Muscle layer of colon (tissue), 2 donors: ENCODE measurements at regions not wholly inside any gene's neighbourhood (a gene's known extent, or its start where the extent isn't known, plus 50 kb on each side); places are given as distances from the start of the nearest gene placed in this dataset.

Source experiments
- H3K27ac ChIP-seq: one replicate; pipeline ENCODE4 v1.7.0; 2013; ENCODE audit warnings: low read depth, mild to moderate bottlenecking, low read length, moderate library complexity
- H3K27me3 ChIP-seq, 2 donors: one replicate each; pipeline ENCODE4 v1.7.0; 2013; ENCODE audit warnings: low read length in 2 of 2, mild to moderate bottlenecking in 2 of 2; ENCODE audit not compliant: insufficient read depth in 2 of 2, control insufficient read depth in 1 of 2
- H3K36me3 ChIP-seq: one replicate; pipeline ENCODE4 v1.7.0; 2013; ENCODE audit warnings: mild to moderate bottlenecking, low read length; ENCODE audit not compliant: insufficient read depth
- H3K4me1 ChIP-seq: one replicate; pipeline ENCODE4 v1.7.0; 2013; ENCODE audit warnings: mild to moderate bottlenecking, low read length; ENCODE audit not compliant: insufficient read depth
- H3K4me3 ChIP-seq, 2 donors: one replicate each; pipeline ENCODE4 v1.7.0; 2013; ENCODE audit warnings: low read length in 2 of 2, low read depth in 1 of 2, mild to moderate bottlenecking in 1 of 2, moderate library complexity in 1 of 2
- H3K9ac ChIP-seq: one replicate; pipeline ENCODE4 v1.7.0; 2013; ENCODE audit warnings: low read length
- H3K9me3 ChIP-seq: one replicate; pipeline ENCODE4 v1.7.0; 2013; ENCODE audit warnings: mild to moderate bottlenecking, low read length
- donor health status: abdominal sarcoma.
- donor health status: Adenocarcinoma of cecum.

DNA sequence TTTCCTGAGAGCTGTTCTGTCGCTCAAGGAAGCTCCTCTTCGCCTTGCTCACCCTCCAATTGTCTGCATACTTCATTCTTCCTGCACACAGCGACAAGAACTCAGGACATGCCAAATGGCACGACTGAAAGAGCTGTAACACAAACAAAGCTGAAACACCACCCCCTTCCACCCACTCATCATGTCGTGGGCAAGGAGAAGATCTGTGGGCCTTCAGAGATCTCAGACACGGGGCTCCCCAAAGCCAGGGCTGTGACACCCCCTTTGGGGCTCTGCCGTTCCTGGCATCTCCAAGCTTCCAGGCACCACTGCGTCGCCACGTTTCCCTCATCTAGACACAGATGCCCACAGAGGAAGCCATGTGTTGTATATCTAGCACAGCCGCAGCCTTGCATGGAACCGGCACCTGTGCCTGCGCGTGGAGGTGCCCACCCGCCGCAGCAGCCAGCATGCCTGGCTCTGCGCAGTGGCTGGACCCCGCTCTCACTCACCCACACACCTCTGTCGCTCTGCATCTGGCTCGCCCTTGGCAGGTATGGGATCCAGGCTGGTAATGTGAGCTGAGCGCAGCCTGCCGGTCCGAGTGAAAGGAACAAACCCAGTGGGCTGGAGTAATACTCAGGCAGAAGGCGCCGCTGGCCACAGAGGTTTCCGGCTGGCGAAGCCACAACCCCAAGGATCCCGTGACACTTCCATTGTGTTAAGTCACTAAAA lies 676.4 kb upstream of the INTU start:
- Histone ChIP-seq H3K9me3 (no peaks in the 10 kb centered on the region), H3K9ac (no peak overlapping the region), H3K36me3 (no peaks in the 10 kb centered on the region), H3K4me1 (no peaks in the 10 kb centered on the region), H3K4me3 (no peak overlapping the region), H3K27ac (no peak overlapping the region), H3K27me3 (no peaks in the 10 kb centered on the region)

DNA sequence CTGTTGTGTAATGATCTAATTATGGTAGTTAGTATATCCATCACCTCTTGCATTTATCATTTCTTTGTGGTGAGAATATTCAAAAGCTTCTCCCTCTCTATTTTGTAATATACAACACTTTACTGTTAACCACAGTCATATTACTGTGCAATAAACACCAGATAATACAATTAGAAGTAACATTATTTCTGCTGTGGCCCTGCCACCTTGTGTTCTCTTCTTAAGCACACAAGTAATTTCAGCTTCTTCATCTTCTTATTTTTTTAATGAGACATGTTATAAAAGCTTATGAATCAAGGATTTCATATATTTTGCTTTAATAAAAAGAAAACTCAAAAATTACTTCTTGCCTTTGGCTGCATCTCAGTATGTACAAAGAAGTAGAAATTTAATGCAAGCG lies 675.2 kb upstream of the INTU start:
- Histone ChIP-seq H3K27me3 (no peaks in the 10 kb centered on the region), H3K4me1 (no peaks in the 10 kb centered on the region), H3K9ac (no peak overlapping the region), H3K36me3 (no peaks in the 10 kb centered on the region), H3K9me3 (no peaks in the 10 kb centered on the region), H3K27ac (no peak overlapping the region), H3K4me3 (no peak overlapping the region)

DNA sequence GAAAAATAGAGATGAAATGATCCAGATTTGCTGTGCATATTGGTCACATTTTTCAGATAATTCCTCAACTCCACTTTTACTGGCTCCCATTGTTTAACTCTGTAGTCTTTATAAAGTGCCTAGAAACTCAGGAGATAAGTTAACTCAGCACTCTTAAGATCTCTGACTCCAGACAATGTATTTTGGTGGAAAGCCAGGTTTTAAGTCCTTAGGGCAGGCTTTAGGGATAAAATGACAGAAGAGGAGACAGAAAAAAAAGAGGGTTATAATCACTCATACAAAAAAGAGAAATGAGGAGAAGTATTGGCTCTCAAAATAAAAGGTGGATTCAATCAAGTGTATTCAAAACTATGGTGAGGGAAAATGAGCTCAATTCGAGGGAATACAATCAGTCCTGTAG lies 674.8 kb upstream of the INTU start:
- Histone ChIP-seq H3K27ac (no peak overlapping the region), H3K9me3 (no peaks in the 10 kb centered on the region), H3K4me1 (no peaks in the 10 kb centered on the region)

DNA sequence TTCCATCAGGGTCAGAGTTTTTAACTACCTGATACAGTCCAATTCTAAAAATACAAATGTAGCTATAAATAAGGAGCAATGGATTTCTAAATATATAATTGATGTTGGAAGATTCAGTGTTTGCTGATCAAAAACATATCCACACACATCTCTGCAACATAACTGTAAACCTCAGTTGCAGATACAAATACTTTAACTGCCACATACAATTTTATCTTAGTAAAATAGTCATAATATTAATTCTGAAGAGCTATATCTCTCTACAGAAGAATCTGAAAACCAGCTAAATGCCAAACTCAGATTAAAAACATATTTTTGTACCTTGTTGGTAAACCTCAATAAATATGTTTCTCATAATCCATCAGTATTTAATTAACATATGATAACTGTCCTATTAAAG lies 674.3 kb upstream of the INTU start:
- H3K27ac ChIP-seq: no peak overlapping the region
- H3K4me1 ChIP-seq: no peaks in the 10 kb centered on the region
- no peaks in the 10 kb centered on the region for H3K27me3 ChIP-seq
- H3K4me3 ChIP-seq: no peak overlapping the region
- no peak overlapping the region for H3K9ac ChIP-seq
- H3K36me3 ChIP-seq: no peaks in the 10 kb centered on the region
- no peaks in the 10 kb centered on the region for H3K9me3 ChIP-seq

More for the DNA sequence above, 674.8 kb upstream of the INTU start:
- Histone ChIP-seq H3K9ac (no peak overlapping the region), H3K36me3 (no peaks in the 10 kb centered on the region), H3K27me3 (no peaks in the 10 kb centered on the region), H3K4me3 (no peak overlapping the region)

DNA sequence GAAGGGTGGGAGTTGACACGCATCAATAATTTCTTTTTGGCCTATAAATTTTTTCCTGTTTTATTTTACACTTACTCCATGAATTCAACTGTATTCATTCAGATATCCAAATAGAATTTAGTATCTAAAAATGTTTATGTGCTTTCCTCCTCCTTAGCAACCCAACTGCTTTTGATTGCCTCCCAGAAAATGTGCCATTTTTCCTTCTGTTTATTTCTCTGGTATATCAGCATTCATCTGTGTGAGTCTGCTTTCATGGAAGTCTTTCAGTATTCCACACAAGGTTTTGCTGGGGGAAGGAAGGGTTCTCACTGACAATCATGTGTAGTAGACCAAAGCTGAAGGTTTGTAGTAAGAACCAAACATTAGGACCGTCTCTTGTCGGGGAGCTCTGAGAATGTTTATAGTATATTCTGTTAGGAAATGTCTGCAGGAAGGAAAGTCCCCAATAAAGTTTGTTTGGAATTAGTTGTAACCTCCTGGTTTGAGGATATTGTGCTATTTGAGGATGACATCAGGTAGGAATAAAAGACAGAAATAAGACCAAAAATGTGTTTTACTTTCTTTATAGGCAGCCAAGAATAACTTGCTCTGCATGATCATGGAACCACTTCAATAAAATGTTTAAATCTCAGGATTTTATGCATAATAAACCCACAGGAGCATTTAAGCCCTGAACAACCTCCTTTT lies 673.6 kb upstream of the INTU start:
- Histone ChIP-seq H3K4me1 (no peaks in the 10 kb centered on the region), H3K4me3 (no peak overlapping the region), H3K27me3 (no peaks in the 10 kb centered on the region), H3K36me3 (no peaks in the 10 kb centered on the region), H3K27ac (no peak overlapping the region), H3K9me3 (no peaks in the 10 kb centered on the region), H3K9ac (no peak overlapping the region)

DNA sequence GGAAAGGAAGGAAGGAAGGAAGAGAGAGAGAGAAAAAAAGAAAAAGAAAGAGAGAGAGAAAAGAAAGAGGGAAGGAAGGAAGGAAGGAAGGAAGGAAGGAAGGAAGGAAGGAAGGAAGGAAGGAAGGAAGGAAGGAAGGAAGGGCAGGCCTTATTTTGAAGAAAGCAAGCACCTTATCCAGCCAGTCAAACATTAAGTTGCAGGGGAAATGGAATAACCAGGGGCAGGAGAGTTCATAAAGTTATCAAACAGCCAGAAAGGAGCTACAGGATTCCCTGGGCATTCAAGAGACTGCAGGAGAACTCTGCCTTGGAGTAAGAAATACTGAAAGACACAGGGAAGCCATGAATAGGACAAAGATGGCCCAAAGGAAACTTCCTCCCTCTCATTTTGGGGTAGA lies 672.0 kb upstream of the INTU start:
- H3K9me3 ChIP-seq: no peaks in the 10 kb centered on the region
- H3K36me3 ChIP-seq: no peaks in the 10 kb centered on the region
- no peak overlapping the region for H3K9ac ChIP-seq
- no peaks in the 10 kb centered on the region for H3K27me3 ChIP-seq
- no peak overlapping the region for H3K27ac ChIP-seq
- no peak overlapping the region for H3K4me3 ChIP-seq
- no peaks in the 10 kb centered on the region for H3K4me1 ChIP-seq

DNA sequence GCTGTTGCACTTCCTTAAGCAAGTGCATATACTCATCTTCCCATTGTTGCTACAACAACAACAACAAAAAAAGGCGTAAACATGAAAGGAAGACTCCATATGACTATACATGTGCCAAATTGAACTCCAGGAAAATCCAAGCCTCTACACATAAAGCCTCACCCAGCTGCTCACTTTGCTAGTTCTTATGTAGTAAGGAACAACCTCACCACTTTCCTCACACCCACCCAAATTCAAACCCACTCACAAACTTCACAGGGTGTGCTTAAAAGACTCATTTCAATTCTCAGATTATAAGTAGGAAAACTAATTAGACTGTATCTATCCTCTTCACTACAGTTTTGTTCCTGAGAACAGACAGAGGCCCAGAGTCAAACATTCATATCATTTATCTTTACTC lies 671.1 kb upstream of the INTU start:
- H3K9me3 ChIP-seq: no peaks in the 10 kb centered on the region
- H3K9ac ChIP-seq: no peak overlapping the region
- H3K4me3 ChIP-seq: no peak overlapping the region
- no peaks in the 10 kb centered on the region for H3K36me3 ChIP-seq
- no peaks in the 10 kb centered on the region for H3K27me3 ChIP-seq
- no peak overlapping the region for H3K27ac ChIP-seq
- H3K4me1 ChIP-seq: no peaks in the 10 kb centered on the region

DNA sequence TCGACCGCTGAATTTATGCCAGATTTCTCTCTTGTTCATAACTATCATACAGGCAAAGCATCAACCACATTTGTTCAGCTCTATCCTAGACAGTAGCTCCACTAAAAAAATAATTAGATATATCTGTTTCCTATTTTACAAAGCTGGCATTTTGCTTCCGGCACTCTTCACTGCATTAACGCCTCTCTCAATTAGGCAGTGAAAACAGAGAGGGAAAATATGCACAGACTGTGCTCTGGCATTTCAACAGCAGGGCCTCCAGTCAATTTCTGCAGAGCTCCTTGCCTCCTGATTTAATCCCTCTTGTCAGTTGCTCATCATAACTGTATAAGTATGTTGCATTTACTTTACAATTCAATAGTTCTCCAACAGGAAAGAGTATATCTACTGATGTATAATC lies 666.9 kb upstream of the INTU start:
- H3K27me3 ChIP-seq: no peaks in the 10 kb centered on the region
- peaks cover 11% of the 10 kb centered on the region for H3K4me1 ChIP-seq
- no peak overlapping the region for H3K27ac ChIP-seq
- no peak overlapping the region for H3K9ac ChIP-seq
- no peaks in the 10 kb centered on the region for H3K9me3 ChIP-seq
- no peak overlapping the region for H3K4me3 ChIP-seq
- no peaks in the 10 kb centered on the region for H3K36me3 ChIP-seq

DNA sequence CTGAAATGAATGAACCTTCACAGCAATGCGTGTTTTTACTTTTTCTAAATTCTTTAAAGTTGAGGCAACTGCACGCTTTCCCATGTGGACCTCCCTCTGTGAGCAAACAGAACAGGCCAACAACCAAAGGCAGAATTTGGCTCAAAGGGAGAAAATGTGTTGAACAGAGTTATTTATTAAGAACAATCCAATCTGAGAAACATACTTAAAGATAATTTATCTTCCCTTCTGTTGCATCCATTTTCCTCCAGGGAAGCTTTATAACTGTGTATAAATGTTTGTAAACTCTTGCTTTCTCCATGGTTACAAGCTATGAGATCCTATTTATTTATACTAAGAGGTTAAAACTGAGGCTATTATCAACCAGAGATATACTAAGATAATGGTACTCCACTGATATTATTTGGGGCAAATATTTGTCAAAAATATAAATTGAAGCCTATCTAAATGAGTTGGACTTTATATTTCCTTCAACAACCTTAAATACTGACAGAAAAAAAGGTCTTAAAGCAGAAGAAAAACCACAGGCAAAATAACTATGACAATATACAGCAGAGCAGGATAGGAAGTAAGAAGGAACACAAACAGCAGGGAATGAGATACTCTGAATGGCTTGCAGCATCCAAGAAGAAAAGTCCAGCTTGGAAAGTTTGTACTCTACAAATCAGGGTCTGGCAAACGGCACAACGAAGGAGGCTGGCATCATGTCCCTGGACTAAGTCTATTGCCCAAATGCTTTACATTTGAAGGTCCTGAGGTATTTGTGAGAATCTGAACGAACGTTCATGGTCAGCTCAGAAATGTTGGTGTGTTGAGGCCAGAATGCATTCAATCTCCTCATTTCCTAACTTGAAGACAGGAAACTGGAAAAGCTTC lies 663.2 kb upstream of the INTU start:
- no peak overlapping the region for H3K27ac ChIP-seq
- no peaks in the 10 kb centered on the region for H3K27me3 ChIP-seq
- no peaks in the 10 kb centered on the region for H3K9me3 ChIP-seq
- no peak overlapping the region for H3K9ac ChIP-seq
- H3K36me3 ChIP-seq: no peaks in the 10 kb centered on the region
- no peak overlapping the region for H3K4me3 ChIP-seq
- peaks cover 11% of the 10 kb centered on the region for H3K4me1 ChIP-seq

DNA sequence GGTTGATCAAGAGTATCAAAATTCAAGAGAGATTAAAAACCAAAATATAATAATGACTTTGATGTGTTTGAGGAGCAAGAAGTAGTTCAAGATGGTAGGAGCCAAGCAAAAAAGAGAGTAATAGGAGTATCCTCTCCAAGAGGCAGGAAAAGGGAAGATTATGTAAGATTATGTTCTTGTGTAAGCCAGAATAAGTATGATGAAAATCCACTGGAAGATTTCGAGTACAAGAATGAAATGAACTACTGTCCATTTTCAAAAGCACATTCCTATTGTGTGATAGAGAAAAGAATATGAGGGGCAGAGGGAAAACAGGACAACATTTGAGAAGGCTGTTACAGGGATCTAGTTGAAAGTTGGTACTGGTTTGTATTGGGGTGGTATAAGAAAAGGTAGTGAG lies 659.6 kb upstream of the INTU start:
- Histone ChIP-seq H3K27me3 (no peaks in the 10 kb centered on the region), H3K36me3 (no peaks in the 10 kb centered on the region), H3K4me3 (no peak overlapping the region), H3K9me3 (no peaks in the 10 kb centered on the region), H3K27ac (no peak overlapping the region), H3K4me1 (peaks cover 11% of the 10 kb centered on the region), H3K9ac (no peak overlapping the region)

DNA sequence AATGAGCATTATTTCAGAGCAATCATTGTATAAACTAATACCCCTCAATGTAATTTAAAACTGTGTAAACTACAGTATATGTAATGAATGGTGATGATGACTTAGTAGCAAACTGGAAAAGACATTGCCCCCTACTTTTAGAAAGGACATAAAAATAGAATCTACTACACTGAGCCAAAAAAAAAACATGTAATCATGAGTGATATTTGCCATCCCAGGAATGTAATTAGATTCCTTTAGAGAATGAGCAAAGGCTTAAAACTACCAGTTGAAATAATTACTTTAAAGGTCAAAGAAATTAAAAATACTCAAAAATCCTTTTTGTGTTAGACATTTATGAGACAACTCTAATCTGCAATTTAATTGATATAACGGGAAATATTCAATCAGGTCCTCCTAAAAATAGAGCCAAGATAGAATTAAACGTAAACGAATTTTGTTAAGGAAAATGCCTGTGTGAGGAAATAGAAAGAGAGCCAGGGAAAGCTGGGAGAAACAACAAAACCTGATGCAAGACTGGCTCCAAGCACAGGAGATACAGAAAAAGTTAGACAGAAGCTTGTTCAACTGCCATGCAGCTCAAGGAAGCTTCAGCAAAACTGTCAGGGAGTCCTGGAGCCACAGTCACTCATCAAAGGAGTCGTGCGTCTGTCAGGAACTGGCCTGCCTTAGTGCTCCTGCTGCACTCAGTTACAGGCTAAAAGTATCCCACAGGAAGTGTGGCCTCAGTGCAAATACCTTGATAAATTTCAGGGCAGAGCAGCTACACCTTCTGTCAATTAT lies 655.7 kb upstream of the INTU start:
- no peak overlapping the region for H3K9ac ChIP-seq
- no peak overlapping the region for H3K4me3 ChIP-seq
- H3K27ac ChIP-seq: no peak overlapping the region
- H3K9me3 ChIP-seq: no peaks in the 10 kb centered on the region
- no peaks in the 10 kb centered on the region for H3K27me3 ChIP-seq
- H3K36me3 ChIP-seq: no peaks in the 10 kb centered on the region
- H3K4me1 ChIP-seq: no peaks in the 10 kb centered on the region
